HG02610 (cell line): ENCODE measurements at regions not wholly inside any gene's neighbourhood (a gene's known extent, or its start where the extent isn't known, plus 50 kb on each side); places are given as distances from the start of the nearest gene placed in this dataset.
"Not testable (repeated sequence)": the region's sequence is repeated elsewhere in the genome, so short reads cannot be mapped to it uniquely, and the experiment has no call there.

ENCODE experiments used
- ATAC-seq: cut with Tn5 transposase; IDR thresholded peaks from one replicate; pipeline ENCODE4 v1.9.1; 2021; ENCODE audit warnings: mild to moderate bottlenecking, moderate library complexity; ENCODE audit not compliant: unreplicated experiment

- no peak for ATAC-seq
Observed at GRCh38 chr11:93032580-93032979, 63.1 kb downstream of the MTNR1B start.

GRCh38 chr11:93033093-93033492, 63.6 kb downstream of the MTNR1B start:
- no peak for ATAC-seq

- ATAC-seq, result no peak
Observed at GRCh38 chr11:93034031-93034722, 64.7 kb downstream of the MTNR1B start.

DNA sequence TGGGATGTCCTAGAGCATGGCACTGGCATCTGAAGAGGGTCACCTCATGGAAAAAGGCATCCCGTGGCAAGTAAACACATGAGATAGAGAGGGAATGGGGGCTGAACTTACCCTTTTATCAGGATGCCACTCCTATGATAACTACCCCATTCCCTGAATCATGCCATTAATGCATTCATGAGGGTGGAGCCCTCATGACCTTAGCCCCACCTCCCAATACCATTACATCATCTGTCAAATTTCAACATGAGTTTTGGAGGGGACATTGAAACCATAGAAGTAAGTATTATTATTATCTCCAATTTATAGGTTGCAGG, 65.2 kb downstream of the MTNR1B start:
- ATAC-seq, result no peak

DNA sequence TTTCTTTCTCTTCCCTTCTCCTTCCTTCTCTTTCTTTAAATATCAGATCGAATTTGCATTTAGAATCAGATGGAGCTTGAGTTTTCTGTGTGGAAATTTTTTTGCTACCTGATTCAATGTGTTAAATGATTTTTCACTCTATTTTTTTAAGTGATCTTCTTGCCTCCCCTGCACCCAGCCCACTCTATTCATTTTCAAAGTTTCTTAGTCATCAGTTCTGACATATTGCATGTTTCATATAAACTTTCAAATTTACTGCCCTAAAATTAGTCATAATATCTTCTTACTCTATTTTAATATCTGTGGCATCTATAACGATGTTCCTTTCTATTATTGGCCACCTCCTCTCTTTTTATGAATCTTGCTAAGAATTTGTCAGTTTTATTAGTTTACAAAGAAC, 69.1 kb downstream of the MTNR1B start:
- ATAC-seq, result no peak

- ATAC-seq, result no peak
Observed at GRCh38 chr11:93039531-93040240, 70.2 kb downstream of the MTNR1B start.

DNA sequence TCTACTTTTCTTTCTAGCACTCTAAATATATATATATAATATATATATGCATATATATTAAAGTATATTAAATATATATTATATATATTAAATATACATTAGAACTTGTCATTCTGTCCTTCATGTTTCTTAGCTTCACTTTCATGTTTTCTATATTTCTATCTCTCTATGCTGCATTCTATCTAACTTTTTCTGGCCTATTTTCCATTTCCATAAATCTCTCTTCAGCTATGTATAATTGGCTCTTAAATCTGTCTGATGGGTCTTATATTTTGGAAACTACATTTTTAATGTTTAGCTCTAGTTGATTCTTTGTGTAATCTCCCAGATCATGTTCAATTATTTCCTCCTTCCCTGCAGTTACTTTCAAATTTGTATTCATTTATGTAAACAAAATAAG, 72.2 kb downstream of the MTNR1B start:
- no peak for ATAC-seq

- ATAC-seq, result not testable (repeated sequence)
Observed at GRCh38 chr11:93043186-93043585, 73.7 kb downstream of the MTNR1B start.

GRCh38 chr11:93049740-93050139, 80.3 kb downstream of the MTNR1B start:
- no peak for ATAC-seq

DNA sequence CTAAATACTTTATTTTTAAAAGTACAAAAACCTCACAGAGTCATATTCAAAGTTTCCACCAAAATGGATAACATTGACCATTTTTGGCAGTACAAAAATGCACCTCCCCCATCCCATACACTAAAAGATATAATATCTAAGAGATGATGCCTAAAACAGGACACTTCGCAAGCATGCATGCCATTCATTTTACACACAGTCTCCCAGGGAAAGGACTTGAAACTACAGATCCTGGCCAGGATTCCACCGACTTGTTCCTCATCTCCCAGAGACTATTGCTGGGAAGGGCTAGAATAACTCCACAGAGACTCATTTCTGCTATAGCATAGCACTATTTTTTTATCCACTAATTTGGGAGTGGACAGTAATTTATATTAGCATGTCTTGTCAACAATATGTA, 81.7 kb downstream of the MTNR1B start:
- ATAC-seq, result no peak

DNA sequence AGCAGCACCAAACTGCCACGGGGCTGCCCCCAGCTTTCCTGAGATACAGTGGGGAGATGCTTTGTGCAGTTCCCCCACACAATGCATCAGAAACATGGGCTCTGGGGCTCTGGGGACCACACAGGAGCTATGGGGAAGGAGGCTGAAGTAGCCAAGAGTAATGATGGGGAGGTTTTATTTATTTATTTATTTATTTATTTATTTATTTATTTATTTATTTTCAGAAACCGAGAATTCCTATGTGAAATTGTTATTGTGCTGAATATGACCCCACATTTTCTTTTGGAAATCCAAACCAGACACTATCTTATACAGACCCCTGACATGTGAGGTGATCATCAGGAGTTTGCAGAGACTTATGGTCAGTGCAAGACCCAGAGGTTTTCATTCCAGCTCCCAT, 84.4 kb downstream of the MTNR1B start:
- ATAC-seq, result no peak

- ATAC-seq, result no peak
Observed at GRCh38 chr11:93054279-93054678, 84.8 kb downstream of the MTNR1B start.

GRCh38 chr11:93054881-93055280, 85.4 kb downstream of the MTNR1B start:
- peak; percentile 91 for ATAC-seq

GRCh38 chr11:93059117-93059957, 89.9 kb downstream of the MTNR1B start:
- ATAC-seq, result no peak

- no peak for ATAC-seq
Observed at GRCh38 chr11:93063086-93063485, 93.6 kb downstream of the MTNR1B start.

GRCh38 chr11:93065074-93065674, 95.7 kb downstream of the MTNR1B start:
- not testable (repeated sequence) for ATAC-seq

DNA sequence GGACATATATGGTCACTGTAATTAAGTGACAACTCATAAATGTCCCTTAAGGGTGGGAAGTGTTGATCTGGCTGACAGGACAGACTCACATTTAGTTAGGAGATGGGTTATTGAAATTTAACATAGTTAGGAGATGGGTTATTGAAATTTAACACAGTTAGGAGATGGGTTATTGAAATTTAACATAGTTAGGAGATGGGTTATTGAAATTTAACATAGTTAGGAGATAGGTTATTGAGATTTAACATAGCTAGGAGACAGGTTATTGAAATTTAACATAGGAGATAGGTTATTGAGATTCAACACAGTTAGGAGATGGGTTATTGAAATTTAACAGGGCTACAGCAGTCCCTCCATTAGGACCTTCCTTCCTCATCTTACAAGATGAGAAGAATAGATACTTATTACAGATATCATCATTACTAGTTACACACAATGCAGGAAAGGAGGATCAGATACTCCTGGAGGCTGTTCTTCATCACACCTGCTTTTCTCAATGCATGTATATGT, 98.5 kb downstream of the MTNR1B start:
- ATAC-seq, result no peak

DNA sequence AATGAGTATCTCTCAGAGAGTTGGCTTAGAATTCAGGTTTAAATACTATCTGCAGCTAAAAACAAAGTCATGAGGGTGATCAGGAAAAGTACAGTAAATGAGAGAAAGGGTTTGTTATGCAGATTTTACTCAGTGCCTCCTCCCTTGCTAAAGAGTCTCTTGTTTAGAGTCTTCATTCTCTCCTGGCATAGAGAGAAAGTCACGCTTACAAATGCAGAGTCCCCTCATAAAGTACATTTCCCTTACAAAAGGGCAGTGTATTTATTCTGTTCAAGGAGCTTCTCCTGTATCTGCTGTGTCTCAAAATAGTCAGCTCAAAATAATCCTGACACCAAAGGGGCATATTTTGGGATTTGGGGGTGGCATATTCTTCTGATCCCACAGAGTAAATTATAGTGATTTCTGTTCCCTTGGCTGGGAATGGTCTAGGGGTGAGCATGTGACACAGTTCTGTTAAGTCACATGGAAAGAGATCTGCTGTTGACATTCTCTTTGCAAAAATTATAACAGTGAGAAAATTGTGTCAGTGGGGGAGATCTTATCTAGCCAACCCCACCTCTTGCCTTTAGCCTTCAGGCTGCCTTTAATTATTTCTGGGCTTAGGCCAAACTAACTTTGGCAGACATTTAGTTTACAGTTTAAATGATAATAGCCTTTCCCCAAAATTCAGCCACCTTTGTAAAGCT, 102.9 kb downstream of the MTNR1B start:
- ATAC-seq, result no peak

- ATAC-seq, result no peak
Observed at GRCh38 chr11:93073026-93073425, 103.6 kb downstream of the MTNR1B start.

GRCh38 chr11:93073508-93074280, 104.2 kb downstream of the MTNR1B start:
- ATAC-seq, result no peak
